ENCODE measurements at regions not wholly inside any gene's neighbourhood (a gene's known extent, or its start where the extent isn't known, plus 50 kb on each side); places are given as distances from the start of the nearest gene placed in this dataset.

DNA sequence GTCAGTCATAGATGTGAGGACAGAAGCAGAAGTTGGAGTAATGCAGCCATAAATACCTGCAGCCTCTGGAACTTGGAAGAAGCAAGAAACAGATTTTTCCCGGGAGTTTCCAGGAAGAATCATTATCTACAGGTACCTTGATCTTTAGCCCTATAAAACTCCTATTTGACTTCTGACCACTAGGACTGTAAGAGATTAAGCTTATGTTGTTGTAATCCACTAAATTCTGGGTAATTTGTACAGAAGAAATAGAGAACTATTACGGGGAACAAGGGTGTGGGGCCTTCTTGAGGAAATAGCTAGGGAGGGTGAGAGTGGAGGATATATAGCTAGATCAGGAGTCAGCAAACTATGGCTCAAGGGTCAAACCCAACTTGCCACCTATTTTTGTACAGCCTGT, 353.2 kb downstream of the SLC4A3 start:
- TF ChIP-seq ZNF501 (tag by site-specific recombination; IDR thresholded peaks at IDR 0.05), result no peak
- no peak for TF ChIP-seq HOXA7 (CRISPR knock-in tag; IDR thresholded peaks at IDR 0.05; ENCODE audit: borderline replicate concordance)
- no peak for TF ChIP-seq ZNF140 (tag by site-specific recombination; IDR thresholded peaks at IDR 0.05)
- TF ChIP-seq, protein P1, sequence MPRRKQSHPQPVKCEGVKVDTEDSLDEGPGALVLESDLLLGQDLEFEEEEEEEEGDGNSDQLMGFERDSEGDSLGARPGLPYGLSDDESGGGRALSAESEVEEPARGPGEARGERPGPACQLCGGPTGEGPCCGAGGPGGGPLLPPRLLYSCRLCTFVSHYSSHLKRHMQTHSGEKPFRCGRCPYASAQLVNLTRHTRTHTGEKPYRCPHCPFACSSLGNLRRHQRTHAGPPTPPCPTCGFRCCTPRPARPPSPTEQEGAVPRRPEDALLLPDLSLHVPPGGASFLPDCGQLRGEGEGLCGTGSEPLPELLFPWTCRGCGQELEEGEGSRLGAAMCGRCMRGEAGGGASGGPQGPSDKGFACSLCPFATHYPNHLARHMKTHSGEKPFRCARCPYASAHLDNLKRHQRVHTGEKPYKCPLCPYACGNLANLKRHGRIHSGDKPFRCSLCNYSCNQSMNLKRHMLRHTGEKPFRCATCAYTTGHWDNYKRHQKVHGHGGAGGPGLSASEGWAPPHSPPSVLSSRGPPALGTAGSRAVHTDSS (tag by site-specific recombination; IDR thresholded peaks at IDR 0.05), result no peak
- TF ChIP-seq KLF10 (tag by site-specific recombination; IDR thresholded peaks at IDR 0.05), result no peak
- TF ChIP-seq ZXDB (tag by site-specific recombination; IDR thresholded peaks at IDR 0.05), result no peak
- no peak for TF ChIP-seq PRDM1 (tag by site-specific recombination; IDR thresholded peaks at IDR 0.05)
- TF ChIP-seq ZNF830 (tag by site-specific recombination; IDR thresholded peaks at IDR 0.05; ENCODE audit: low read depth), result no peak
- TF ChIP-seq, protein P2, sequence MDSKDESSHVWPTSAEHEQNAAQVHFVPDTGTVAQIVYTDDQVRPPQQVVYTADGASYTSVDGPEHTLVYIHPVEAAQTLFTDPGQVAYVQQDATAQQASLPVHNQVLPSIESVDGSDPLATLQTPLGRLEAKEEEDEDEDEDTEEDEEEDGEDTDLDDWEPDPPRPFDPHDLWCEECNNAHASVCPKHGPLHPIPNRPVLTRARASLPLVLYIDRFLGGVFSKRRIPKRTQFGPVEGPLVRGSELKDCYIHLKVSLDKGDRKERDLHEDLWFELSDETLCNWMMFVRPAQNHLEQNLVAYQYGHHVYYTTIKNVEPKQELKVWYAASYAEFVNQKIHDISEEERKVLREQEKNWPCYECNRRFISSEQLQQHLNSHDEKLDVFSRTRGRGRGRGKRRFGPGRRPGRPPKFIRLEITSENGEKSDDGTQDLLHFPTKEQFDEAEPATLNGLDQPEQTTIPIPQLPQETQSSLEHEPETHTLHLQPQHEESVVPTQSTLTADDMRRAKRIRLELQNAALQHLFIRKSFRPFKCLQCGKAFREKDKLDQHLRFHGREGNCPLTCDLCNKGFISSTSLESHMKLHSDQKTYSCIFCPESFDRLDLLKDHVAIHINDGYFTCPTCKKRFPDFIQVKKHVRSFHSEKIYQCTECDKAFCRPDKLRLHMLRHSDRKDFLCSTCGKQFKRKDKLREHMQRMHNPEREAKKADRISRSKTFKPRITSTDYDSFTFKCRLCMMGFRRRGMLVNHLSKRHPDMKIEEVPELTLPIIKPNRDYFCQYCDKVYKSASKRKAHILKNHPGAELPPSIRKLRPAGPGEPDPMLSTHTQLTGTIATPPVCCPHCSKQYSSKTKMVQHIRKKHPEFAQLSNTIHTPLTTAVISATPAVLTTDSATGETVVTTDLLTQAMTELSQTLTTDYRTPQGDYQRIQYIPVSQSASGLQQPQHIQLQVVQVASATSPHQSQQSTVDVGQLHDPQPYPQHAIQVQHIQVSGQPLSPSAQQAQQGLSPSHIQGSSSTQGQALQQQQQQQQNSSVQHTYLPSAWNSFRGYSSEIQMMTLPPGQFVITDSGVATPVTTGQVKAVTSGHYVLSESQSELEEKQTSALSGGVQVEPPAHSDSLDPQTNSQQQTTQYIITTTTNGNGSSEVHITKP (tag by site-specific recombination; IDR thresholded peaks at IDR 0.05), result no peak
- TF ChIP-seq, protein P3, sequence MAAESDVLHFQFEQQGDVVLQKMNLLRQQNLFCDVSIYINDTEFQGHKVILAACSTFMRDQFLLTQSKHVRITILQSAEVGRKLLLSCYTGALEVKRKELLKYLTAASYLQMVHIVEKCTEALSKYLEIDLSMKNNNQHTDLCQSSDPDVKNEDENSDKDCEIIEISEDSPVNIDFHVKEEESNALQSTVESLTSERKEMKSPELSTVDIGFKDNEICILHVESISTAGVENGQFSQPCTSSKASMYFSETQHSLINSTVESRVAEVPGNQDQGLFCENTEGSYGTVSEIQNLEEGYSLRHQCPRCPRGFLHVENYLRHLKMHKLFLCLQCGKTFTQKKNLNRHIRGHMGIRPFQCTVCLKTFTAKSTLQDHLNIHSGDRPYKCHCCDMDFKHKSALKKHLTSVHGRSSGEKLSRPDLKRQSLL (tag by site-specific recombination; IDR thresholded peaks at IDR 0.05), result no peak
- no peak for TF ChIP-seq ZNF341 (tag by site-specific recombination; IDR thresholded peaks at IDR 0.05; ENCODE audit: low read depth)
- no peak for TF ChIP-seq ZNF335 (tag by site-specific recombination; conservative IDR thresholded peaks at IDR 0.05)
- Histone ChIP-seq H3K4me1 (ENCODE audit: control insufficient read depth, insufficient read depth, low read length) (no peaks in the 10 kb centered on the region), H3K36me3 (ENCODE audit: control insufficient read depth in 2 of 2, insufficient read depth in 1 of 2, low read length in 2 of 2) (no peaks in the 10 kb centered on the region), H3K9me3 (ENCODE audit: control insufficient read depth, insufficient read depth, low read depth, low read length) (no peaks in the 10 kb centered on the region), H3K27ac (ENCODE audit: extremely low read depth, low read depth, low read length) (no peak overlapping the region), H3K4me3 (ENCODE audit: low read depth, low read length) (no peak overlapping the region)
- ChIA-PET POLR2A (no interaction called here), CTCF (no interaction called here)

DNA sequence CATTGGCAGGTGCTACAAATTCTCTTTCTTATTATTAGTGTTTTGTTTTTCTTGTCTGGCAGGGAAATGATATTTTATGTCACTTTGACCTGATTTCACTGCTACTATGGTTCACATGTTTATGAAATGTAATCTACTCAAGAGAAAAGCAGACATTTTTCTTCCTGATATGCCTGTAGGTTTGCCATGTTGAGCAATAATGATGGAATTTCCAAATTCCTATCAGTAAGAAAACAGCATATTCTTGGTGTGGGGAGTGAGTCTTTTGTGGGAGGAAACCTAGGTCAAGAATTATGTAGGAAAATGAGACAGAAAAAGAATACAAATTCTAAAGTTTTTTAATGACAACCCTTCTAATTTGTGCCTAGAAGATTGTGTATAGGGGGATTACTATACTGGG, 356.4 kb downstream of the SLC4A3 start:
- Histone ChIP-seq H3K4me1 (ENCODE audit: control insufficient read depth, insufficient read depth, low read length) (no peaks in the 10 kb centered on the region), H3K9me3 (ENCODE audit: control insufficient read depth, insufficient read depth, low read depth, low read length) (no peaks in the 10 kb centered on the region), H3K4me3 (ENCODE audit: low read depth, low read length) (no peak overlapping the region), H3K36me3 (ENCODE audit: control insufficient read depth in 2 of 2, insufficient read depth in 1 of 2, low read length in 2 of 2) (no peaks in the 10 kb centered on the region), H3K27ac (ENCODE audit: extremely low read depth, low read depth, low read length) (no peak overlapping the region)
- TF ChIP-seq, protein P4, sequence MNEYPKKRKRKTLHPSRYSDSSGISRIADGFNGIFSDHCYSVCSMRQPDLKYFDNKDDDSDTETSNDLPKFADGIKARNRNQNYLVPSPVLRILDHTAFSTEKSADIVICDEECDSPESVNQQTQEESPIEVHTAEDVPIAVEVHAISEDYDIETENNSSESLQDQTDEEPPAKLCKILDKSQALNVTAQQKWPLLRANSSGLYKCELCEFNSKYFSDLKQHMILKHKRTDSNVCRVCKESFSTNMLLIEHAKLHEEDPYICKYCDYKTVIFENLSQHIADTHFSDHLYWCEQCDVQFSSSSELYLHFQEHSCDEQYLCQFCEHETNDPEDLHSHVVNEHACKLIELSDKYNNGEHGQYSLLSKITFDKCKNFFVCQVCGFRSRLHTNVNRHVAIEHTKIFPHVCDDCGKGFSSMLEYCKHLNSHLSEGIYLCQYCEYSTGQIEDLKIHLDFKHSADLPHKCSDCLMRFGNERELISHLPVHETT (tag by site-specific recombination; IDR thresholded peaks at IDR 0.05), result no peak
- TF ChIP-seq ZNF548 (tag by site-specific recombination; IDR thresholded peaks at IDR 0.05), result no peak
- TF ChIP-seq ZNF521 (tag by site-specific recombination; IDR thresholded peaks at IDR 0.05), result no peak
- no peak for TF ChIP-seq ZNF660 (tag by site-specific recombination; IDR thresholded peaks at IDR 0.05)
- TF ChIP-seq, protein P5, sequence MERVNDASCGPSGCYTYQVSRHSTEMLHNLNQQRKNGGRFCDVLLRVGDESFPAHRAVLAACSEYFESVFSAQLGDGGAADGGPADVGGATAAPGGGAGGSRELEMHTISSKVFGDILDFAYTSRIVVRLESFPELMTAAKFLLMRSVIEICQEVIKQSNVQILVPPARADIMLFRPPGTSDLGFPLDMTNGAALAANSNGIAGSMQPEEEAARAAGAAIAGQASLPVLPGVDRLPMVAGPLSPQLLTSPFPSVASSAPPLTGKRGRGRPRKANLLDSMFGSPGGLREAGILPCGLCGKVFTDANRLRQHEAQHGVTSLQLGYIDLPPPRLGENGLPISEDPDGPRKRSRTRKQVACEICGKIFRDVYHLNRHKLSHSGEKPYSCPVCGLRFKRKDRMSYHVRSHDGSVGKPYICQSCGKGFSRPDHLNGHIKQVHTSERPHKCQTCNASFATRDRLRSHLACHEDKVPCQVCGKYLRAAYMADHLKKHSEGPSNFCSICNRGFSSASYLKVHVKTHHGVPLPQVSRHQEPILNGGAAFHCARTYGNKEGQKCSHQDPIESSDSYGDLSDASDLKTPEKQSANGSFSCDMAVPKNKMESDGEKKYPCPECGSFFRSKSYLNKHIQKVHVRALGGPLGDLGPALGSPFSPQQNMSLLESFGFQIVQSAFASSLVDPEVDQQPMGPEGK (tag by site-specific recombination; IDR thresholded peaks at IDR 0.05), result no peak
- TF ChIP-seq SCRT1 (tag by site-specific recombination; IDR thresholded peaks at IDR 0.05; ENCODE audit: borderline replicate concordance), result no peak
- TF ChIP-seq ZNF792 (tag by site-specific recombination; IDR thresholded peaks at IDR 0.05), result no peak
- no peak for TF ChIP-seq HOXD13 (CRISPR knock-in tag; IDR thresholded peaks at IDR 0.05; ENCODE audit: borderline replicate concordance)
- no peak for TF ChIP-seq ZNF423 (tag by site-specific recombination; IDR thresholded peaks at IDR 0.05)
- ChIA-PET CTCF (no interaction called here), POLR2A (interaction anchor here (0.6 kb wide), 1 partner anchor 57 kb away, joined by 3 read pairs; no protein-coding TSS in a partner anchor)
